H1 (cell line): ENCODE measurements at regions not wholly inside any gene's neighbourhood (a gene's known extent, or its start where the extent isn't known, plus 50 kb on each side); places are given as distances from the start of the nearest gene placed in this dataset.

Experiments used
- CTCF ChIA-PET: fragments of 300-600 bp; sonication (Branson Sonifier 250); formaldehyde crosslinking; loops from one replicate; lab custom pipeline; 2021; ENCODE audit not compliant: partially characterized antibody; lab: Charles Lee
- POLR2A ChIA-PET: fragments of 300-600 bp; sonication (Branson Sonifier 250); formaldehyde crosslinking; loops from one replicate; lab custom pipeline; 2021; ENCODE audit warnings: inconsistent platforms; ENCODE audit not compliant: partially characterized antibody; lab: Charles Lee
- DNase-seq, 2 experiments: peaks; one replicate each; pipeline versions ENCODE4 v3.0.0 to v3.0.0-alpha.2; 2010 to 2022; ENCODE audit warnings: low spot score in 2 of 2, low read depth in 1 of 2, mixed read lengths in 1 of 2
- FAIRE-seq: peaks from 2 replicates; lab custom pipeline; 2011; peaks lifted over from hg19 to GRCh38; lab: Jason Lieb, UNC
- H2AFZ ChIP-seq: 2 replicates; pipeline ENCODE4 v1.8.1; 2012; ENCODE audit warnings: low read length, inconsistent platforms
- H2AK5ac ChIP-seq: 2 replicates; pipeline ENCODE4 v1.6.1; 2013; ENCODE audit warnings: low read depth, low read length
- H2BK120ac ChIP-seq: replicated peaks from 2 replicates; pipeline ENCODE3; 2013; ENCODE audit warnings: low read depth, low read length, inconsistent platforms
- H2BK12ac ChIP-seq: 2 replicates; pipeline ENCODE4 v1.6.1; 2013; ENCODE audit warnings: low read depth, low read length
- H2BK15ac ChIP-seq: 2 replicates; pipeline ENCODE4 v1.6.1; 2013; ENCODE audit warnings: low read length
- H2BK20ac ChIP-seq: 2 replicates; pipeline ENCODE4 v1.6.1; 2013; ENCODE audit warnings: low read length
- H2BK5ac ChIP-seq: 2 replicates; pipeline ENCODE4 v1.6.1; 2013; ENCODE audit warnings: low read depth, low read length
- H3K14ac ChIP-seq: 2 replicates; pipeline ENCODE4 v1.6.1; 2013; ENCODE audit warnings: inconsistent platforms; ENCODE audit not compliant: insufficient read length
- H3K18ac ChIP-seq: 2 replicates; pipeline ENCODE4 v1.6.1; 2013; ENCODE audit warnings: low read length; ENCODE audit errors: extremely low read depth
- H3K23ac ChIP-seq: 2 replicates; pipeline ENCODE4 v1.6.1; 2013; ENCODE audit warnings: inconsistent platforms; ENCODE audit not compliant: insufficient read length
- H3K23me2 ChIP-seq: 2 replicates; pipeline ENCODE4 v1.6.1; 2013; ENCODE audit warnings: low read depth, low read length
- H3K27ac ChIP-seq: 2 replicates; pipeline ENCODE4 v1.6.1; 2011; ENCODE audit warnings: low read depth, low read length, inconsistent platforms
- H3K27me3 ChIP-seq, 4 experiments: replicated peaks in 1 of 4; 1 replicate in 1 of 4; 2 replicates in 3 of 4; pipeline versions ENCODE4 v1.6.1 to v1.8.1; 2011 to 2013; ENCODE audit warnings: low read length in 3 of 4, mild to moderate bottlenecking in 3 of 4, inconsistent platforms in 2 of 4, mixed read lengths in 2 of 4, moderate library complexity in 1 of 4; ENCODE audit not compliant: control insufficient read depth in 3 of 4, insufficient read depth in 3 of 4; ENCODE audit errors: extremely low read depth in 1 of 4
- H3K36me3 ChIP-seq, 4 experiments: 2 replicates each; pipeline versions ENCODE4 v1.6.1 to v1.8.1; 2011 to 2013; ENCODE audit warnings: mild to moderate bottlenecking in 4 of 4, low read length in 3 of 4, moderate library complexity in 2 of 4, control low read depth in 1 of 4, inconsistent platforms in 1 of 4; ENCODE audit not compliant: insufficient read depth in 4 of 4, control insufficient read depth in 2 of 4
- H3K4ac ChIP-seq: replicated peaks from 2 replicates; pipeline ENCODE3; 2013; ENCODE audit warnings: low read length, low read depth, mixed read lengths, inconsistent platforms; ENCODE audit not compliant: insufficient read length
- H3K4me1 ChIP-seq, 4 experiments: replicated peaks in 1 of 4; 1 replicate in 1 of 4; 2 replicates in 3 of 4; pipeline versions ENCODE4 v1.6.1 to v1.8.1; 2011 to 2013; ENCODE audit warnings: low read length in 3 of 4, inconsistent platforms in 2 of 4, mixed read lengths in 1 of 4; ENCODE audit not compliant: insufficient read depth in 4 of 4, control insufficient read depth in 3 of 4
- H3K4me2 ChIP-seq, 2 experiments: 2 replicates each; pipeline versions ENCODE4 v1.6.1 to v1.8.1; 2011 to 2013; ENCODE audit warnings: low read depth in 2 of 2, low read length in 2 of 2, control low read depth in 1 of 2, inconsistent platforms in 1 of 2, mild to moderate bottlenecking in 1 of 2; ENCODE audit not compliant: insufficient read depth in 1 of 2
- H3K4me3 ChIP-seq, 4 experiments: fragments of 200-600, 300-600 bp in 1 of 4; sonication (generic), shearing (Covaris generic), sonication (Bioruptor Twin) in 1 of 4; 2 replicates each; pipeline versions ENCODE4 v1.5.1 to v1.8.1; 2011 to 2016; ENCODE audit warnings: low read length in 4 of 4, low read depth in 3 of 4, control low read depth in 2 of 4, inconsistent platforms in 2 of 4, mild to moderate bottlenecking in 2 of 4, mixed read lengths in 1 of 4, moderate library complexity in 1 of 4; ENCODE audit not compliant: insufficient read depth in 2 of 4; ENCODE audit errors: extremely low read depth in 1 of 4
- H3K56ac ChIP-seq: replicated peaks from 2 replicates; pipeline ENCODE3; 2013; ENCODE audit warnings: low read depth, mild to moderate bottlenecking, mixed read lengths, low read length, inconsistent platforms; ENCODE audit not compliant: insufficient read length
- H3K79me1 ChIP-seq: 2 replicates; pipeline ENCODE4 v1.6.1; 2013; ENCODE audit warnings: low read depth, low read length, control low read depth
- H3K79me2 ChIP-seq, 2 experiments: 2 replicates each; pipeline versions ENCODE4 v1.6.1 to v1.8.1; 2012 to 2013; ENCODE audit warnings: low read length in 2 of 2, mild to moderate bottlenecking in 2 of 2, inconsistent platforms in 1 of 2; ENCODE audit not compliant: insufficient read depth in 2 of 2, control insufficient read depth in 1 of 2
- H3K9ac ChIP-seq, 4 experiments: replicated peaks in 1 of 4; 1 replicate in 1 of 4; 2 replicates in 3 of 4; pipeline versions ENCODE4 v1.6.1 to v1.8.1; 2011 to 2013; ENCODE audit warnings: low read depth in 3 of 4, low read length in 3 of 4, control low read depth in 2 of 4, mild to moderate bottlenecking in 2 of 4, moderate library complexity in 2 of 4, inconsistent platforms in 1 of 4; ENCODE audit errors: extremely low read depth in 1 of 4
- H3K9me3 ChIP-seq, 2 experiments: 2 replicates each; pipeline versions ENCODE4 v1.6.1 to v1.8.1; 2012 to 2013; ENCODE audit warnings: mild to moderate bottlenecking in 2 of 2, moderate library complexity in 2 of 2, control low read depth in 1 of 2, inconsistent platforms in 1 of 2, low read depth in 1 of 2, low read length in 1 of 2, mixed read lengths in 1 of 2; ENCODE audit not compliant: insufficient read depth in 2 of 2
- H4K20me1 ChIP-seq, 2 experiments: replicated peaks in 1 of 2; 2 replicates each; pipeline versions ENCODE3 to v1.8.1; 2011 to 2013; ENCODE audit warnings: inconsistent platforms in 2 of 2, low read length in 2 of 2, mild to moderate bottlenecking in 1 of 2; ENCODE audit not compliant: insufficient read depth in 2 of 2, control insufficient read depth in 1 of 2
- H4K5ac ChIP-seq: 2 replicates; pipeline ENCODE4 v1.6.1; 2013; ENCODE audit warnings: low read length, low read depth, mixed read lengths, inconsistent platforms; ENCODE audit not compliant: insufficient read length
- H4K8ac ChIP-seq: 2 replicates; pipeline ENCODE4 v1.8.0; 2013; ENCODE audit warnings: mild to moderate bottlenecking, moderate library complexity, low read length, inconsistent platforms; ENCODE audit not compliant: insufficient read depth; ENCODE audit errors: extremely low read depth
- H4K91ac ChIP-seq: replicated peaks from 2 replicates; pipeline ENCODE3; 2013; ENCODE audit warnings: low read length, mixed read lengths, inconsistent platforms; ENCODE audit not compliant: insufficient read length
- MAFK ChIP-seq: IDR thresholded peaks from 2 replicates; pipeline ENCODE4 v1.6.1; 2012; ENCODE audit warnings: low read depth, mild to moderate bottlenecking, improper control_type of control experiment, low read length
- YY1 ChIP-seq: IDR thresholded peaks from 2 replicates; pipeline ENCODE4 v1.6.1; 2011; ENCODE audit warnings: low read depth, mild to moderate bottlenecking, low read length

- H3K4me2 ChIP-seq: no peak overlapping the region
- no peak overlapping the region for H2BK120ac ChIP-seq
- H4K8ac ChIP-seq: no peak overlapping the region
- no peaks in the 10 kb centered on the region; a peak in 1 of 8 replicates for H3K36me3 ChIP-seq
- H2AFZ ChIP-seq: no peak overlapping the region
- H3K79me1 ChIP-seq: no peaks in the 10 kb centered on the region; the same call in none of the 2 replicates
- H3K14ac ChIP-seq: no peak overlapping the region
- no peak overlapping the region for H4K91ac ChIP-seq
- no peak overlapping the region for H3K4ac ChIP-seq
- no peak for FAIRE-seq
- H3K4me1 ChIP-seq: peaks cover 0 to 8% (median 0%) of the 10 kb centered on the region in 4 experiments; a peak in 2 of 7 replicates
- H3K23me2 ChIP-seq: no peaks in the 10 kb centered on the region
- H3K4me3 ChIP-seq: no peak overlapping the region
- H4K20me1 ChIP-seq: peaks cover 0 to 2% of the 10 kb centered on the region in 2 experiments
- H2BK15ac ChIP-seq: no peak overlapping the region
- H2AK5ac ChIP-seq: no peak overlapping the region
- ChIA-PET POLR2A (interaction anchor here (1.7 kb wide), 1 partner anchor 12 kb away, joined by 4 read pairs; no protein-coding TSS in a partner anchor), CTCF (interaction anchor here (0.7 to 2.0 kb wide), 3 partner anchors 9 to 36 kb away, joined by 4 to 6 read pairs (median 5); no protein-coding TSS in a partner anchor)
- H2BK20ac ChIP-seq: no peak overlapping the region
- peaks cover 0 to 84% of the 10 kb centered on the region in 2 experiments; a peak in 2 of 4 replicates for H3K79me2 ChIP-seq
- no peak for DNase-seq
- no peak overlapping the region for H3K23ac ChIP-seq
- no peaks in the 10 kb centered on the region for H3K27me3 ChIP-seq
- H3K9me3 ChIP-seq: no peaks in the 10 kb centered on the region
- H2BK12ac ChIP-seq: no peak overlapping the region
- no peak overlapping the region for H3K18ac ChIP-seq
- H2BK5ac ChIP-seq: no peak overlapping the region
- H4K5ac ChIP-seq: no peak overlapping the region
- H3K27ac ChIP-seq: no peak overlapping the region
- H3K9ac ChIP-seq: no peak overlapping the region
- H3K56ac ChIP-seq: no peak overlapping the region
- TF ChIP-seq MAFK: no peak
- TF ChIP-seq YY1: no peak
Observed at GRCh38 chr9:110073356-110073905, 134.5 kb downstream of the C9orf152 start.
